ENCODE measurements at regions not wholly inside any gene's neighbourhood (a gene's known extent, or its start where the extent isn't known, plus 50 kb on each side); places are given as distances from the start of the nearest gene placed in this dataset.

- TF ChIP-seq EZH2phosphoT487 (conservative IDR thresholded peaks at IDR 0.05; ENCODE audit: low read length), result no peak
- TF ChIP-seq CTCF (IDR thresholded peaks at IDR 0.05; ENCODE audit: insufficient read depth, low read length, poor library complexity, severe bottlenecking), result no peak
Measured at GRCh38 chr13:67623630-67624029, 393.5 kb upstream of the PCDH9 start.
